ENCODE measurements at regions not wholly inside any gene's neighbourhood (a gene's known extent, or its start where the extent isn't known, plus 50 kb on each side); places are given as distances from the start of the nearest gene placed in this dataset.
A peak's percentile ranks its signal among the peaks of the same experiment; 100 is the strongest.

- Histone ChIP-seq H4K8ac (replicated peaks; ENCODE audit: insufficient read length, low read depth, low read length) (no peak overlapping the region), H3K18ac (ENCODE audit: insufficient read length, low read depth, low read length) (no peak overlapping the region), H2BK20ac (ENCODE audit: low read depth, low read length, poor library complexity, severe bottlenecking) (no peak overlapping the region), H3K23ac (ENCODE audit: insufficient read length, low read depth, low read length) (no peak overlapping the region), H3K4ac (ENCODE audit: low read depth, low read length) (no peak overlapping the region), H2AK5ac (ENCODE audit: insufficient read length, low read length) (no peak overlapping the region), H2AFZ (ENCODE audit: low read length) (no peak overlapping the region), H2BK120ac (ENCODE audit: low read depth, low read length, poor library complexity, severe bottlenecking) (no peak overlapping the region), H3K14ac (ENCODE audit: insufficient read depth, low read length) (no peak overlapping the region), H2BK15ac (ENCODE audit: low read depth, low read length) (no peak overlapping the region), H4K91ac (ENCODE audit: insufficient read length, low read depth, low read length) (no peak overlapping the region), H3K9me3 (ENCODE audit: control insufficient read depth, low read depth, low read length) (no peaks in the 10 kb centered on the region), H3K79me2 (ENCODE audit: insufficient read depth, low read length) (no peaks in the 10 kb centered on the region), H3K4me2 (ENCODE audit: insufficient read depth, insufficient read length, low read length) (no peak overlapping the region), H2BK5ac (ENCODE audit: insufficient read length, low read length) (no peak overlapping the region), H3T11ph (ENCODE audit: low read length) (no peak overlapping the region), H4K5ac (ENCODE audit: insufficient read length, low read depth, low read length) (no peak overlapping the region), H3K27me3 (ENCODE audit: insufficient read depth, low read length) (no peaks in the 10 kb centered on the region), H3K9ac (ENCODE audit: extremely low read depth, insufficient read length, low read length) (no peak overlapping the region), H3K23me2 (ENCODE audit: insufficient read length, low read depth, low read length, poor library complexity, severe bottlenecking) (no peaks in the 10 kb centered on the region), H3K4me1 (ENCODE audit: insufficient read depth, low read length) (peaks cover 5% of the 10 kb centered on the region; the same call in 1 of the 2 replicates), H3K79me1 (ENCODE audit: insufficient read depth, low read depth, low read length, poor library complexity, severe bottlenecking) (no peaks in the 10 kb centered on the region), H3K27ac (ENCODE audit: insufficient read length, low read depth, low read length) (no peak overlapping the region), H2BK12ac (ENCODE audit: insufficient read length, low read depth, low read length) (no peak overlapping the region), H4K20me1 (ENCODE audit: control insufficient read depth, insufficient read depth, insufficient read length) (no peaks in the 10 kb centered on the region), H3K56ac (ENCODE audit: insufficient read length, low read depth, low read length) (no peak overlapping the region)
- Mint-ChIP-seq H3K27me3 (ENCODE audit: low read depth) (no peaks in the 10 kb centered on the region; the same call in 1 of the 2 replicates), H3K36me3 (ENCODE audit: insufficient read depth in 1 of 3, low read depth in 3 of 3) (peaks cover 10 to 27% (median 14%) of the 10 kb centered on the region in 3 experiments), H3K27ac (0 out of 7 replicates have a peak overlapping the region, but pooled peaks of 2 of the 3 experiments have one; percentile 33 to 70), H3K9me3 (peaks cover 17 to 18% of the 10 kb centered on the region in 2 experiments), H3K4me1 (peaks cover 33 to 37% of the 10 kb centered on the region in 2 experiments), H3K4me3 (no peak overlapping the region)
- no CpG with 5 or more reads among the region's 3 CpGs for WGBS (ENCODE audit: extremely low coverage, insufficient read length, low lambda C conversion rate)
- TF ChIP-seq CTCF (conservative IDR thresholded peaks at IDR 0.05): no peak
- DNase-seq: no peak
Measured at GRCh38 chrX:110584083-110584482, 211.5 kb downstream of the CHRDL1 start.

Measured in H9 (cell line).